Uterus (tissue), 2 donors: ENCODE measurements at regions not wholly inside any gene's neighbourhood (a gene's known extent, or its start where the extent isn't known, plus 50 kb on each side); places are given as distances from the start of the nearest gene placed in this dataset.

Experiments used
- CTCF ChIP-seq, 4 experiments: fragments of 200-600 bp in 2 of 4; fragments of 450-650 bp in 2 of 4; sonication (generic) in 2 of 4; IDR thresholded peaks; one replicate each; pipeline ENCODE4 v1.5.1; 2016 to 2019; ENCODE audit warnings: antibody characterized with exemption in 4 of 4, mild to moderate bottlenecking in 2 of 4, moderate library complexity in 1 of 4
- POLR2A ChIP-seq, 2 donors: fragments of 450-650 bp; IDR thresholded peaks; one replicate each; pipeline ENCODE4 v1.6.1; 2016; ENCODE audit warnings: antibody characterized with exemption in 2 of 2, mild to moderate bottlenecking in 1 of 2, moderate library complexity in 1 of 2

- TF ChIP-seq CTCF (IDR thresholded peaks at IDR 0.05): no peak
- no peak for TF ChIP-seq POLR2A (IDR thresholded peaks at IDR 0.05)
These were observed 344.7 kb downstream of the CDC5L start for GRCh38 chr6:44732243-44732642.
